PC-9 (cell line): ENCODE measurements at regions not wholly inside any gene's neighbourhood (a gene's known extent, or its start where the extent isn't known, plus 50 kb on each side); places are given as distances from the start of the nearest gene placed in this dataset.

Source experiments
- BruUV-seq: library from RNA; stranded (reverse); fragments of 400-500 nt; replicated peaks from 2 replicates; lab custom pipeline; 2021; lab: Mats Ljungman, UMichigan
- CTCF ChIA-PET: fragments of 300-600 bp; sonication (Branson Sonifier 250); formaldehyde crosslinking; loops from one replicate; lab custom pipeline; 2022; ENCODE audit warnings: antibody characterized with exemption; lab: Charles Lee
- POLR2A ChIA-PET: fragments of 300-600 bp; sonication (Branson Sonifier 250); formaldehyde crosslinking; loops from one replicate; lab custom pipeline; 2022; ENCODE audit warnings: antibody characterized with exemption; ENCODE audit not compliant: unreplicated experiment; lab: Charles Lee
- DNase-seq, 2 experiments: peaks; one replicate each; pipeline versions ENCODE4 v3.0.0 to v3.0.0-alpha.2; 2015 to 2022; ENCODE audit warnings: mixed read lengths in 1 of 2
- H2AFZ ChIP-seq: fragments of 200-600 bp; sonication (generic); 2 replicates; pipeline ENCODE4 v1.8.1; 2017; ENCODE audit warnings: antibody characterized with exemption
- H3F3A ChIP-seq: fragments of 200-600 bp; sonication (generic); 2 replicates; pipeline ENCODE4 v1.8.1; 2017; ENCODE audit warnings: antibody characterized with exemption, mild to moderate bottlenecking, low read depth; ENCODE audit not compliant: insufficient read depth
- H3K27ac ChIP-seq: fragments of 200-600 bp; sonication (generic); 2 replicates; pipeline ENCODE4 v1.6.1; 2016; ENCODE audit warnings: mixed run types
- H3K27me3 ChIP-seq: fragments of 200-600 bp; sonication (generic); 2 replicates; pipeline ENCODE4 v1.6.1; 2016; ENCODE audit warnings: low read depth, mixed run types; ENCODE audit not compliant: insufficient read depth
- H3K36me3 ChIP-seq: fragments of 200-600 bp; sonication (generic); 2 replicates; pipeline ENCODE4 v1.6.1; 2016; ENCODE audit warnings: low read depth, mixed run types
- H3K4me1 ChIP-seq: fragments of 200-600 bp; sonication (generic); replicated peaks from 2 replicates; pipeline ENCODE4 v1.6.1; 2016; ENCODE audit warnings: mixed run types; ENCODE audit not compliant: insufficient read depth
- H3K4me2 ChIP-seq: fragments of 200-600 bp; sonication (generic); 2 replicates; pipeline ENCODE4 v1.6.1; 2017; ENCODE audit warnings: mixed run types
- H3K4me3 ChIP-seq: fragments of 200-600 bp; sonication (generic); 2 replicates; pipeline ENCODE4 v1.6.1; 2016; ENCODE audit warnings: mixed run types
- H3K79me2 ChIP-seq: fragments of 200-600 bp; sonication (generic); 2 replicates; pipeline ENCODE4 v1.6.1; 2017; ENCODE audit warnings: low read depth, mixed run types
- H3K9me2 ChIP-seq: fragments of 200-600 bp; sonication (generic); 2 replicates; pipeline ENCODE4 v1.8.1; 2017; ENCODE audit warnings: mild to moderate bottlenecking; ENCODE audit not compliant: insufficient read depth
- H3K9me3 ChIP-seq: fragments of 200-600 bp; sonication (generic); 2 replicates; pipeline ENCODE4 v1.8.1; 2016; ENCODE audit warnings: low read depth; ENCODE audit not compliant: insufficient read depth
- H4K20me1 ChIP-seq: fragments of 200-600 bp; sonication (generic); 2 replicates; pipeline ENCODE4 v1.8.1; 2017; ENCODE audit not compliant: insufficient read depth
- EZH2 ChIP-seq: fragments of 200-600 bp; sonication (generic); IDR thresholded peaks from 2 replicates; pipeline ENCODE4 v1.8.0; 2017; ENCODE audit warnings: antibody characterized with exemption, low read depth
- intact Hi-C: fragments of 100-400 bp; cut with micrococcal nuclease; formaldehyde crosslinking; loops from one replicate; pipeline ENCODE4 v1.10.0; 2022; ENCODE audit not compliant: unreplicated experiment
- TF ChIP-seq, protein P1 (sequence below): fragments of 200-600 bp; sonication (generic); conservative IDR thresholded peaks from 2 replicates; pipeline ENCODE4 v1.6.1; 2017; ENCODE audit warnings: mixed run types, antibody characterized with exemption, mild to moderate bottlenecking, moderate library complexity

- Histone ChIP-seq H4K20me1 (no peaks in the 10 kb centered on the region), H3K9me3 (no peaks in the 10 kb centered on the region), H3K4me2 (no peak overlapping the region), H3K36me3 (no peaks in the 10 kb centered on the region), H3K79me2 (no peaks in the 10 kb centered on the region), H3K9me2 (no peaks in the 10 kb centered on the region), H3K27me3 (no peaks in the 10 kb centered on the region), H3K27ac (no peak overlapping the region), H3K4me1 (no peaks in the 10 kb centered on the region), H3K4me3 (no peak overlapping the region), H3F3A (no peaks in the 10 kb centered on the region), H2AFZ (no peak overlapping the region)
- TF ChIP-seq, protein P1, sequence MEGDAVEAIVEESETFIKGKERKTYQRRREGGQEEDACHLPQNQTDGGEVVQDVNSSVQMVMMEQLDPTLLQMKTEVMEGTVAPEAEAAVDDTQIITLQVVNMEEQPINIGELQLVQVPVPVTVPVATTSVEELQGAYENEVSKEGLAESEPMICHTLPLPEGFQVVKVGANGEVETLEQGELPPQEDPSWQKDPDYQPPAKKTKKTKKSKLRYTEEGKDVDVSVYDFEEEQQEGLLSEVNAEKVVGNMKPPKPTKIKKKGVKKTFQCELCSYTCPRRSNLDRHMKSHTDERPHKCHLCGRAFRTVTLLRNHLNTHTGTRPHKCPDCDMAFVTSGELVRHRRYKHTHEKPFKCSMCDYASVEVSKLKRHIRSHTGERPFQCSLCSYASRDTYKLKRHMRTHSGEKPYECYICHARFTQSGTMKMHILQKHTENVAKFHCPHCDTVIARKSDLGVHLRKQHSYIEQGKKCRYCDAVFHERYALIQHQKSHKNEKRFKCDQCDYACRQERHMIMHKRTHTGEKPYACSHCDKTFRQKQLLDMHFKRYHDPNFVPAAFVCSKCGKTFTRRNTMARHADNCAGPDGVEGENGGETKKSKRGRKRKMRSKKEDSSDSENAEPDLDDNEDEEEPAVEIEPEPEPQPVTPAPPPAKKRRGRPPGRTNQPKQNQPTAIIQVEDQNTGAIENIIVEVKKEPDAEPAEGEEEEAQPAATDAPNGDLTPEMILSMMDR, result no peak
- TF ChIP-seq EZH2, result no peak
- BruUV-seq, result no TSS peak
- intact Hi-C loops, result no loop called here
- ChIA-PET CTCF (no interaction called here), POLR2A (interaction anchor here (0.6 kb wide), 1 partner anchor 31 kb away, joined by 3 read pairs; no protein-coding TSS in a partner anchor)
- DNase-seq, result no peak
Measured at GRCh38 chr2:161075701-161076100, 84.5 kb upstream of the TANK start.

- no TSS peak for BruUV-seq
- Histone ChIP-seq H3K9me3 (no peaks in the 10 kb centered on the region), H3K4me1 (no peaks in the 10 kb centered on the region), H3K27ac (no peak overlapping the region), H3F3A (no peaks in the 10 kb centered on the region), H3K4me3 (no peak overlapping the region), H4K20me1 (no peaks in the 10 kb centered on the region), H3K79me2 (no peaks in the 10 kb centered on the region), H3K4me2 (no peak overlapping the region), H3K36me3 (no peaks in the 10 kb centered on the region), H3K9me2 (no peaks in the 10 kb centered on the region), H2AFZ (no peak overlapping the region), H3K27me3 (no peaks in the 10 kb centered on the region)
- DNase-seq, result no peak
- POLR2A ChIA-PET, result no interaction called here
- CTCF ChIA-PET, result no interaction called here
- intact Hi-C loops, result no loop called here
- no peak for TF ChIP-seq EZH2
- TF ChIP-seq, protein P1, result no peak
Measured at GRCh38 chr2:161076936-161077335, 83.3 kb upstream of the TANK start.

DNA sequence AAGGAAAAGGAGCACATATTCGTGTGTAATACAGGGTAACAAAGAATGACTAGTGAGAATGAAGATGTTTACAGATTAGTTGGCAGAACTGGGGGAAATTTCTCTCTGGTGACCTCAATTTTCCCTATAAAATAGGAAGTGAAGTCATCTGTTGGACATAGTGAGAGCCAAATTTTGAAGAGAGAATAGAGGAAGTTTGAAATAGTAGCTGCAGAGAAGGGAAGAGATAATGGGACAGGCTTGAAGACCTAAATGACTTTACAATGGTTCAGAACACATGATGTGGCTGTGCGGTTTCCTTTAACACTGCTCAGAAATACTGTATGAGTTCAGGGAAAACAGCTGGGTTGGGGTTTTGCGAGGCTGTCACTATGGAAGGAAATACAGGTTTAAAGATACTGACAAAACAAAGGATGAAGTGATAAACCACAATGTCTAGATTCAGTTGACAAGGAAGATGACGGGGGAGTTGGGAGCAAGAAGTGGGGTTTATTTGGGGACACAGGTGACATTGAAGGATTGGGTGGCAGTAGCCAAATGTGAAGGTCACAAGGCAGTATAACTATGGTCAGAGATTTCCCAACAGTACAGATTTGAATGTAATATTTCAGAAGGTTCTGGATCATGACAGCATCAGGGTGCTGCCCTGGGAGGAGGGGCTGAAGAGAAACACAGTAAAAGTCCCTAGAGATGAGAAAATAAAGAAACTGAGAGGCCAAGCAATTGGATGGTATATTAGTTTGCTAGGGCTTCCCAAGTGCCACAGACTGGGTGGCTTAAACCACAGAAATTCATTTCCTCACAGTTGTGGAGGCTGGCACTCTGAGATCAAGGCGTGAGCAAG lies 82.6 kb upstream of the TANK start:
- intact Hi-C loops, result no loop called here
- CTCF ChIA-PET, result no interaction called here
- no peaks in the 10 kb centered on the region for H4K20me1 ChIP-seq
- no peak overlapping the region for H3K27ac ChIP-seq
- H3K4me2 ChIP-seq, result no peak overlapping the region
- no peak for TF ChIP-seq EZH2
- TF ChIP-seq, protein P1, result no peak
- no peaks in the 10 kb centered on the region for H3K27me3 ChIP-seq
- BruUV-seq, result no TSS peak
- no peak for DNase-seq
- no peaks in the 10 kb centered on the region for H3K4me1 ChIP-seq
- no peaks in the 10 kb centered on the region for H3K36me3 ChIP-seq
- no peaks in the 10 kb centered on the region for H3K79me2 ChIP-seq
- H2AFZ ChIP-seq, result no peak overlapping the region
- H3F3A ChIP-seq, result no peaks in the 10 kb centered on the region
- POLR2A ChIA-PET, result no interaction called here
- no peaks in the 10 kb centered on the region for H3K9me2 ChIP-seq
- H3K4me3 ChIP-seq, result no peak overlapping the region
- no peaks in the 10 kb centered on the region for H3K9me3 ChIP-seq
